ENCODE measurements at regions not wholly inside any gene's neighbourhood (a gene's known extent, or its start where the extent isn't known, plus 50 kb on each side); places are given as distances from the start of the nearest gene placed in this dataset.

- no peak for TF ChIP-seq POLR2AphosphoS5 (IDR thresholded peaks at IDR 0.05)
- TF ChIP-seq, protein P1, sequence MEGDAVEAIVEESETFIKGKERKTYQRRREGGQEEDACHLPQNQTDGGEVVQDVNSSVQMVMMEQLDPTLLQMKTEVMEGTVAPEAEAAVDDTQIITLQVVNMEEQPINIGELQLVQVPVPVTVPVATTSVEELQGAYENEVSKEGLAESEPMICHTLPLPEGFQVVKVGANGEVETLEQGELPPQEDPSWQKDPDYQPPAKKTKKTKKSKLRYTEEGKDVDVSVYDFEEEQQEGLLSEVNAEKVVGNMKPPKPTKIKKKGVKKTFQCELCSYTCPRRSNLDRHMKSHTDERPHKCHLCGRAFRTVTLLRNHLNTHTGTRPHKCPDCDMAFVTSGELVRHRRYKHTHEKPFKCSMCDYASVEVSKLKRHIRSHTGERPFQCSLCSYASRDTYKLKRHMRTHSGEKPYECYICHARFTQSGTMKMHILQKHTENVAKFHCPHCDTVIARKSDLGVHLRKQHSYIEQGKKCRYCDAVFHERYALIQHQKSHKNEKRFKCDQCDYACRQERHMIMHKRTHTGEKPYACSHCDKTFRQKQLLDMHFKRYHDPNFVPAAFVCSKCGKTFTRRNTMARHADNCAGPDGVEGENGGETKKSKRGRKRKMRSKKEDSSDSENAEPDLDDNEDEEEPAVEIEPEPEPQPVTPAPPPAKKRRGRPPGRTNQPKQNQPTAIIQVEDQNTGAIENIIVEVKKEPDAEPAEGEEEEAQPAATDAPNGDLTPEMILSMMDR (IDR thresholded peaks at IDR 0.05), result no peak
These were observed 199.2 kb downstream of the KIF20B start for GRCh38 chr10:89900554-89900953.

All from esophagus muscularis mucosa (tissue), 3 donors.